Fibroblast of lung (primary cell): ENCODE measurements at regions not wholly inside any gene's neighbourhood (a gene's known extent, or its start where the extent isn't known, plus 50 kb on each side); places are given as distances from the start of the nearest gene placed in this dataset.

Experiments
- CTCF ChIP-seq, 2 donors: IDR thresholded peaks in 1 of 2; conservative IDR thresholded peaks in 1 of 2; 1 replicate in 1 of 2; 2 replicates in 1 of 2; pipeline ENCODE4 v1.5.1; 2011 to 2012; ENCODE audit warnings: low read length in 2 of 2, control low read depth in 1 of 2, inconsistent platforms in 1 of 2, low read depth in 1 of 2, mild to moderate bottlenecking in 1 of 2
- EZH2 ChIP-seq: IDR thresholded peaks from 2 replicates; pipeline ENCODE4 v1.5.1; 2012; ENCODE audit warnings: low read length, control low read depth, mild to moderate bottlenecking; ENCODE audit errors: missing control alignments

- no peak for TF ChIP-seq CTCF (conservative IDR thresholded peaks at IDR 0.05 in 1 of 2, IDR thresholded peaks at IDR 0.05 in 1 of 2; ENCODE audit: low read depth in 1 of 2, low read length in 2 of 2)
- no peak for TF ChIP-seq EZH2
Measured at GRCh38 chr15:20376872-20377271, 164.7 kb downstream of the GOLGA6L6 start.
